Liver (tissue), 8 donors: ENCODE measurements at regions not wholly inside any gene's neighbourhood (a gene's known extent, or its start where the extent isn't known, plus 50 kb on each side); places are given as distances from the start of the nearest gene placed in this dataset.

Source experiments
- DNase-seq: peaks from one replicate; pipeline ENCODE4 v3.0.0-alpha.2; 2017; ENCODE audit warnings: low spot score
- H3K27ac ChIP-seq, 2 donors: one replicate each; pipeline ENCODE4 v1.7.0; 2013; ENCODE audit warnings: inconsistent platforms in 2 of 2, low read length in 2 of 2, control low read depth in 1 of 2, low read depth in 1 of 2, mild to moderate bottlenecking in 1 of 2
- H3K27me3 ChIP-seq, 4 donors: one replicate each; pipeline versions ENCODE4 v1.6.1 to v1.7.0; 2013; ENCODE audit warnings: low read length in 3 of 4, inconsistent platforms in 1 of 4, mild to moderate bottlenecking in 1 of 4, moderate library complexity in 1 of 4; ENCODE audit not compliant: control insufficient read depth in 4 of 4, insufficient read depth in 4 of 4
- H3K36me3 ChIP-seq, 4 donors: one replicate each; pipeline versions ENCODE4 v1.6.1 to v1.7.0; 2013; ENCODE audit warnings: low read length in 3 of 4, mild to moderate bottlenecking in 3 of 4, low read depth in 1 of 4, moderate library complexity in 1 of 4; ENCODE audit not compliant: control insufficient read depth in 4 of 4, insufficient read depth in 3 of 4
- H3K4me1 ChIP-seq, 4 donors: one replicate each; pipeline versions ENCODE4 v1.6.1 to v1.7.0; 2013; ENCODE audit warnings: low read length in 3 of 4, mild to moderate bottlenecking in 3 of 4, moderate library complexity in 1 of 4; ENCODE audit not compliant: control insufficient read depth in 4 of 4, insufficient read depth in 4 of 4
- H3K4me3 ChIP-seq, 3 donors: one replicate each; pipeline versions ENCODE4 v1.6.1 to v1.7.0; 2013; ENCODE audit warnings: low read length in 3 of 3, control low read depth in 1 of 3, low read depth in 1 of 3, mild to moderate bottlenecking in 1 of 3
- H3K9ac ChIP-seq, 2 donors: one replicate each; pipeline ENCODE4 v1.7.0; 2013; ENCODE audit warnings: low read length in 2 of 2, mild to moderate bottlenecking in 2 of 2, moderate library complexity in 2 of 2, control low read depth in 1 of 2, low read depth in 1 of 2
- H3K9me3 ChIP-seq, 4 donors: one replicate each; pipeline versions ENCODE4 v1.6.1 to v1.7.0; 2013; ENCODE audit warnings: low read length in 3 of 4; ENCODE audit not compliant: control insufficient read depth in 4 of 4
- CTCF ChIP-seq: fragments of 150-350 bp; IDR thresholded peaks from 2 replicates; pipeline ENCODE4 v1.5.1; 2017; ENCODE audit warnings: improper control_type of control experiment, low read depth, low read length; ENCODE audit not compliant: missing input control
- EGR1 ChIP-seq, 2 donors: IDR thresholded peaks; 2 replicates each; pipeline ENCODE4 v1.6.1; 2016 to 2018; ENCODE audit warnings: antibody characterized with exemption in 2 of 2, low read depth in 2 of 2
- HNF4A ChIP-seq, 2 donors: conservative IDR thresholded peaks; 2 replicates each; pipeline ENCODE4 v1.6.1; 2016; ENCODE audit warnings: antibody characterized with exemption in 2 of 2, mild to moderate bottlenecking in 2 of 2
- JUND ChIP-seq, 2 donors: IDR thresholded peaks; 2 replicates each; pipeline ENCODE4 v1.6.1; 2016; ENCODE audit warnings: antibody characterized with exemption in 2 of 2
- MAX ChIP-seq: IDR thresholded peaks from 2 replicates; pipeline ENCODE4 v1.6.1; 2016; ENCODE audit warnings: antibody characterized with exemption
- RAD21 ChIP-seq, 2 donors: IDR thresholded peaks; 2 replicates each; pipeline ENCODE4 v1.6.1; 2016; ENCODE audit warnings: antibody characterized with exemption in 2 of 2, mild to moderate bottlenecking in 2 of 2
- REST ChIP-seq: IDR thresholded peaks from 2 replicates; pipeline ENCODE4 v1.6.1; 2016; ENCODE audit warnings: antibody characterized with exemption, mild to moderate bottlenecking
- TAF1 ChIP-seq: conservative IDR thresholded peaks from 2 replicates; pipeline ENCODE4 v1.6.1; 2016; ENCODE audit warnings: antibody characterized with exemption, mild to moderate bottlenecking
- ZBTB33 ChIP-seq: IDR thresholded peaks from 2 replicates; pipeline ENCODE4 v1.6.1; 2016; ENCODE audit warnings: antibody characterized with exemption
- WGBS: extraction: QIAGEN DNeasy Blood & Tissue Kit; methylation state at CpG from one replicate; pipeline ENCODE4 v1.1.7; 2013; 5-methylcytosine and 5-hydroxymethylcytosine counted together
- donor health status: healthy.
- donor health status: healthy.
- donor health status: healthy.
- donor health status: healthy.
- donor health status: healthy.

GRCh38 chr5:96516631-96517071 lies 83.6 kb upstream of the PCSK1 start:
- H3K4me3 ChIP-seq = no peak overlapping the region
- H3K9ac ChIP-seq = no peak overlapping the region
- H3K27ac ChIP-seq = no peak overlapping the region
- TF ChIP-seq JUND (IDR thresholded peaks at IDR 0.05) = no peak
- TF ChIP-seq MAX = no peak
- TF ChIP-seq EGR1 (IDR thresholded peaks at IDR 0.05; ENCODE audit: low read depth in 2 of 2) = no peak
- no peak for TF ChIP-seq CTCF
- TF ChIP-seq RAD21 (IDR thresholded peaks at IDR 0.05) = no peak
- H3K9me3 ChIP-seq = no peaks in the 10 kb centered on the region
- 87% methylated on average over 6 of the region's 6 CpGs for WGBS
- no peaks in the 10 kb centered on the region for H3K27me3 ChIP-seq
- H3K4me1 ChIP-seq = no peaks in the 10 kb centered on the region
- no peaks in the 10 kb centered on the region for H3K36me3 ChIP-seq
- DNase-seq = no peak

GRCh38 chr5:96517295-96517694 lies 84.2 kb upstream of the PCSK1 start:
- Histone ChIP-seq H3K4me3 (no peak overlapping the region), H3K27ac (no peak overlapping the region), H3K4me1 (no peaks in the 10 kb centered on the region), H3K27me3 (no peaks in the 10 kb centered on the region), H3K9ac (no peak overlapping the region), H3K36me3 (no peaks in the 10 kb centered on the region), H3K9me3 (no peaks in the 10 kb centered on the region)
- WGBS = 73% methylated on average over 4 of the region's 4 CpGs
- TF ChIP-seq HNF4A (conservative IDR thresholded peaks at IDR 0.05) (no peak), REST (no peak), CTCF (no peak)
- DNase-seq = no peak

- H3K27me3 ChIP-seq = no peaks in the 10 kb centered on the region
- TF ChIP-seq ZBTB33 (no peak), TAF1 (no peak), EGR1 (IDR thresholded peaks at IDR 0.05; ENCODE audit: low read depth in 2 of 2) (no peak), MAX (no peak)
- no peak for DNase-seq
- H3K4me1 ChIP-seq = no peaks in the 10 kb centered on the region
- H3K36me3 ChIP-seq = no peaks in the 10 kb centered on the region
- no peaks in the 10 kb centered on the region for H3K9me3 ChIP-seq
- H3K27ac ChIP-seq = no peak overlapping the region
- H3K4me3 ChIP-seq = no peak overlapping the region
- H3K9ac ChIP-seq = no peak overlapping the region
Measured at GRCh38 chr5:96520345-96520744, 87.3 kb upstream of the PCSK1 start.
